Fibroblast of lung (primary cell): ENCODE measurements at regions not wholly inside any gene's neighbourhood (a gene's known extent, or its start where the extent isn't known, plus 50 kb on each side); places are given as distances from the start of the nearest gene placed in this dataset.

ENCODE experiments used
- CTCF ChIP-seq, 2 donors: IDR thresholded peaks in 1 of 2; conservative IDR thresholded peaks in 1 of 2; 1 replicate in 1 of 2; 2 replicates in 1 of 2; pipeline ENCODE4 v1.5.1; 2011 to 2012; ENCODE audit warnings: low read length in 2 of 2, control low read depth in 1 of 2, inconsistent platforms in 1 of 2, low read depth in 1 of 2, mild to moderate bottlenecking in 1 of 2
- EZH2 ChIP-seq: IDR thresholded peaks from 2 replicates; pipeline ENCODE4 v1.5.1; 2012; ENCODE audit warnings: low read length, control low read depth, mild to moderate bottlenecking; ENCODE audit errors: missing control alignments

DNA sequence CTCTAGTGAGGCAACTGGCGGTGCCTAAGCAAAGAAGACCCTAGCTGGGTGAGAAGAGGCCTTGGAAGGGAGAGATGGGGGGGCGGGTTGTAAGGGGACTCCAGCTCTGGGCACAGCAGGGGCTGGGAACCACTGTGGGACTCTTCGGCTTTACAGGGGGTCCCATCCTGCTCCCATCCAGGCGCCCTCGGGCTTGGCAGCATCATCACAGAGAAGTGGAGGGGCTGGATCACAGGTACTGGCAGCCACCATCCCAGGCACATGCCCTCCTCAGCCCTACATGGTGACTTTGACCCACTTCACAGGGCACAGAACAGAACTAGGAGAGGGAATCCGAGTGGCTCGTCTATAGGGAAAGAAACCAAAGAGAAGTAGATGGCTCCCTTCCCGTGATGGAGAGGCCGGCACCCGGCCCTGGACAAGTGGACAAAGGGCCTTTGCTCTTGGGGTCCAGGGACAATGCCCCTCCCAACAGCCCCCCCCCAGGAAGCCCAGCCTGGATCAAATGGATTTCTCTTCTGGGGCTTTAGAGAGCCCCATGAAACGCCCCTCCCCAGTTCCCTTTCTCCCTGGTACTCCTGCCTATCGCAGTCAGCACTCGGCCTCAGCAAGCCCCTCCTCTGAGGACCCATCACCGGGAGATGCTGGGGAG lies 54.0 kb upstream of the ECE1 start:
- TF ChIP-seq CTCF (conservative IDR thresholded peaks at IDR 0.05 in 1 of 2, IDR thresholded peaks at IDR 0.05 in 1 of 2; ENCODE audit: low read depth in 1 of 2, low read length in 2 of 2) (no peak), EZH2 (no peak)
